HCT116 (cell line): ENCODE measurements at regions not wholly inside any gene's neighbourhood (a gene's known extent, or its start where the extent isn't known, plus 50 kb on each side); places are given as distances from the start of the nearest gene placed in this dataset.

Source experiments
- ATAC-seq: fragments of 200-7000 bp; cut with Tn5 transposase; 2 replicates; pipeline ENCODE4 v1.9.1; 2020; ENCODE audit warnings: mild to moderate bottlenecking, moderate library complexity
- BruUV-seq: library from RNA; stranded (reverse); fragments of 400-500 nt; replicated peaks from 2 replicates; lab custom pipeline; 2021; lab: Mats Ljungman, UMichigan
- CTCF ChIA-PET: fragments of 300-600 bp; sonication (Branson Sonifier 250); formaldehyde crosslinking; loops from one replicate; lab custom pipeline; 2021; ENCODE audit warnings: antibody characterized with exemption; lab: Charles Lee
- POLR2A ChIA-PET: fragments of 300-600, 350-600 bp; sonication (Branson Sonifier 250); formaldehyde crosslinking; loops from one replicate; lab custom pipeline; 2021; ENCODE audit warnings: antibody characterized with exemption; lab: Charles Lee
- RAD21 ChIA-PET, 2 experiments: fragments of 300-600 bp; sonication (Branson Sonifier 250); formaldehyde crosslinking; loops; one replicate each; lab custom pipeline; 2023; ENCODE audit warnings: low total read pairs in 2 of 2; ENCODE audit not compliant: uncharacterized antibody in 2 of 2, unreplicated experiment in 2 of 2, low non-redundant PET in 1 of 2; lab: Charles Lee
- DNase-seq: peaks from one replicate; pipeline ENCODE4 v3.0.0-alpha.2; 2010; ENCODE audit warnings: low read depth, low spot score
- H2AFZ ChIP-seq: fragments of 200-600 bp; shearing (Covaris generic), sonication (generic); 2 replicates; pipeline ENCODE4 v1.6.1; 2017; ENCODE audit warnings: low read depth, mixed run types, mixed read lengths, antibody characterized with exemption, low read length; ENCODE audit not compliant: poor library complexity, severe bottlenecking
- H3K27ac ChIP-seq: 2 replicates; pipeline ENCODE4 v1.5.1; 2012; ENCODE audit warnings: low read depth, low read length
- H3K27me3 ChIP-seq: fragments of 200-600 bp; sonication (generic); 2 replicates; pipeline ENCODE4 v1.6.1; 2016; ENCODE audit warnings: mixed run types, low read length, mixed read lengths; ENCODE audit not compliant: insufficient read depth
- H3K36me3 ChIP-seq, 2 experiments: fragments of 200-500 bp in 1 of 2; fragments of 200-600 bp in 1 of 2; sonication (Bioruptor generic) in 1 of 2; sonication (generic) in 1 of 2; 2 replicates each; pipeline versions ENCODE4 v1.5.1 to v1.6.1; 2014 to 2016; ENCODE audit warnings: low read length in 2 of 2, inconsistent platforms in 1 of 2, mixed read lengths in 1 of 2, mixed run types in 1 of 2; ENCODE audit not compliant: insufficient read depth in 2 of 2, control insufficient read depth in 1 of 2
- H3K4me1 ChIP-seq, 2 experiments: fragments of 200-600 bp in 1 of 2; sonication (generic) in 1 of 2; 2 replicates each; pipeline versions ENCODE4 v1.5.1 to v1.6.1; 2012 to 2017; ENCODE audit warnings: low read length in 2 of 2, inconsistent platforms in 1 of 2, mild to moderate bottlenecking in 1 of 2, mixed read lengths in 1 of 2, mixed run types in 1 of 2, moderate library complexity in 1 of 2; ENCODE audit not compliant: insufficient read depth in 2 of 2, control insufficient read depth in 1 of 2
- H3K4me2 ChIP-seq: fragments of 200-600 bp; sonication (generic); 2 replicates; pipeline ENCODE4 v1.6.1; 2017; ENCODE audit warnings: mixed run types, low read length, mixed read lengths
- H3K4me3 ChIP-seq, 2 experiments: fragments of 200-600 bp in 1 of 2; sonication (generic) in 1 of 2; replicated peaks in 1 of 2; 2 replicates each; pipeline ENCODE4 v1.5.1; 2011 to 2016; ENCODE audit warnings: low read length in 2 of 2, control low read depth in 1 of 2, low read depth in 1 of 2, mild to moderate bottlenecking in 1 of 2, mixed read lengths in 1 of 2, mixed run types in 1 of 2
- H3K79me2 ChIP-seq: fragments of 200-600 bp; sonication (generic); 2 replicates; pipeline ENCODE4 v1.6.1; 2017; ENCODE audit warnings: mild to moderate bottlenecking, mixed run types, low read length, moderate library complexity, mixed read lengths; ENCODE audit not compliant: insufficient read depth
- H3K9ac ChIP-seq: fragments of 200-600 bp; sonication (generic); 2 replicates; pipeline ENCODE4 v1.6.1; 2016; ENCODE audit warnings: low read length, mixed read lengths
- H3K9me2 ChIP-seq: fragments of 200-600 bp; sonication (generic), shearing (Covaris generic); 2 replicates; pipeline ENCODE4 v1.6.1; 2017; ENCODE audit warnings: mixed run types, mild to moderate bottlenecking, moderate library complexity; ENCODE audit not compliant: insufficient read depth
- H3K9me3 ChIP-seq, 2 experiments: fragments of 200-500 bp in 1 of 2; fragments of 200-600 bp in 1 of 2; sonication (Bioruptor generic) in 1 of 2; sonication (generic) in 1 of 2; 2 replicates each; pipeline ENCODE4 v1.6.1; 2014 to 2017; ENCODE audit warnings: low read length in 2 of 2, mixed read lengths in 2 of 2, inconsistent platforms in 1 of 2, low read depth in 1 of 2, mild to moderate bottlenecking in 1 of 2, mixed run types in 1 of 2, moderate library complexity in 1 of 2; ENCODE audit not compliant: control insufficient read depth in 1 of 2, insufficient read depth in 1 of 2
- H4K20me1 ChIP-seq: fragments of 200-600 bp; sonication (generic), shearing (Covaris generic); 2 replicates; pipeline ENCODE4 v1.6.1; 2017; ENCODE audit warnings: mixed run types, mild to moderate bottlenecking, moderate library complexity; ENCODE audit not compliant: insufficient read depth
- CBX3 ChIP-seq: IDR thresholded peaks from 2 replicates; pipeline ENCODE4 v1.6.1; 2012; ENCODE audit warnings: low read depth
- ELF1 ChIP-seq: IDR thresholded peaks from 2 replicates; pipeline ENCODE4 v1.6.1; 2012; ENCODE audit warnings: low read depth, borderline replicate concordance
- FOSL1 ChIP-seq: IDR thresholded peaks from 2 replicates; pipeline ENCODE4 v1.6.1; 2012; ENCODE audit warnings: low read depth
- JUND ChIP-seq: IDR thresholded peaks from 2 replicates; pipeline ENCODE4 v1.6.1; 2012
- POLR2A ChIP-seq: IDR thresholded peaks from 2 replicates; pipeline ENCODE4 v1.7.0; 2011; ENCODE audit warnings: borderline replicate concordance; ENCODE audit not compliant: insufficient read depth, insufficient read length; ENCODE audit errors: extremely low read depth
- RAD21 ChIP-seq: IDR thresholded peaks from 2 replicates; pipeline ENCODE4 v1.6.1; 2012; ENCODE audit warnings: low read depth, mild to moderate bottlenecking
- SIN3A ChIP-seq: IDR thresholded peaks from 2 replicates; pipeline ENCODE4 v1.6.1; 2012; ENCODE audit warnings: low read depth
- SRF ChIP-seq: IDR thresholded peaks from 2 replicates; pipeline ENCODE4 v1.6.1; 2012; ENCODE audit warnings: low read depth
- TCF7L2 ChIP-seq: IDR thresholded peaks from 2 replicates; pipeline ENCODE4 v1.7.0; 2011; ENCODE audit warnings: borderline replicate concordance, inconsistent platforms; ENCODE audit not compliant: insufficient read depth, insufficient read length; ENCODE audit errors: extremely low read depth
- ZFX ChIP-seq: fragments of 450-650 bp; IDR thresholded peaks from 2 replicates; pipeline ENCODE4 v1.6.1; 2017
- ZNF274 ChIP-seq: fragments of 200-500 bp; sonication (Bioruptor generic); IDR thresholded peaks from 2 replicates; pipeline ENCODE4 v1.6.1; 2014; ENCODE audit warnings: mild to moderate bottlenecking, low read depth, low read length, inconsistent platforms
- intact Hi-C: fragments of 100-400 bp; cut with micrococcal nuclease; formaldehyde crosslinking; loops from 2 replicates; pipeline ENCODE4 v1.10.0; 2022
- TF ChIP-seq, protein P1 (sequence below): IDR thresholded peaks from 2 replicates; pipeline ENCODE4 v1.6.1; 2012; ENCODE audit warnings: low read depth
- TF ChIP-seq, protein P2 (sequence below), 3 experiments: fragments of 200-600 bp in 1 of 3; sonication (generic) in 1 of 3; IDR thresholded peaks in 2 of 3; conservative IDR thresholded peaks in 1 of 3; 2 replicates each; pipeline ENCODE4 v1.5.1; 2012 to 2017; ENCODE audit warnings: low read depth in 2 of 3, low read length in 2 of 3, antibody characterized with exemption in 1 of 3, borderline replicate concordance in 1 of 3, control low read depth in 1 of 3, mild to moderate bottlenecking in 1 of 3, mixed read lengths in 1 of 3, mixed run types in 1 of 3, moderate library complexity in 1 of 3; ENCODE audit not compliant: insufficient read depth in 1 of 3

DNA sequence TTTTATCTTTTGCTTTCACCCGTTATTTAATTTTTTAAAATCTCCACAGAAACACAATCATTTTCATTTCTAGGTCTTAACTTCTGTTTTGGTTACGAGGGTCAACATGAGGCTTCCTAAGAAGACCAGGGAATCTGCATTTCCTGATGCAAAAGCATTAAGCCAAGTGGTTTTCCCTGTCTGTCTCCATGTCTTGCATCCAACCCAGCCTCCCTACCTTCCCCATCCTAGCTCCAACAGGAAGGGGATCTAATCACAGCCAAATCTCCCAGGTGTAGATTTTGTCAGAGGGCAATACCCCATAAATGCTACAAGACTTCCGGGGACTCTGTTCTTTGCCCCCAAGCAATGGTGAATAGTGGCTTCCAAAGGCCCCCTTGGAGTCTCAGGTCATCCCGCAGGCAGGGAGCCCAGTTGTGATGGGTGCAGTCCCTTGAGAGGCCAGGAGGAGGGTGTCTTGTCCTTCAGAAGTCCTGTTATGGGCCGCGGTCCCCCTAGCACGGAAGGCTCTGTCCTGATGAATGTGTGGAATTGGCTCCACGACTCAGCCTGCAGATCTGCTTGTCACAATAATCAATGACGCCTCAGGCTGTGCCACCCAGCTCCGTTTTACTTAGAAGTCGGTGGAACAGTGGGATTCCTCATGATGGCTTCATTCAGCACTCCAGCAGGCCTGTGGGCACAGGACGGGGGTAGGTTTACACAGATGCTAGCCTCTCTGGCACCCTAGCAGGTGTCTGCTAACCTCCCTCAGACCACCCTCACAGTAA, 141.1 kb downstream of the RGS9 start:
- peak; percentile 99 for ATAC-seq

DNA sequence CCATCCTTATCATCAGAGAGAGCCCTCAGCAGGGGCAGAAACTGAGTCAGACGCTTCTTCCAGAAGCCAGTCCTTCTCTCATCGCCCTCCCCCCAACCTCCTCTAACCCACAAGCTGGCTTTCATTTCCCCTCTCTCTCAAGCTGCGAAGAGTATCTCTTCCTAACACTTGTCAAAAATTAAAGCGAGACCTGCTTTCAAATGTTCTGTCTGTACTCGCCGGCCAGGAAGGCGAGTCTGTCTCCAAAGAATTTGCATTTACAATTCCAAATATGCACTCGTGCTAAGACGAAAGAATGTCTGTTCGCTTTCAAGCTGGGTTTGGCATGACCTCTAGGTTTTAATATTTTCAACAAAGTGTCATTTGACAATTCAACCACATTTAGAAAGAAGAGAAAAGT, 140.4 kb downstream of the RGS9 start:
- Histone ChIP-seq H3K36me3 (no peaks in the 10 kb centered on the region), H3K27ac (no peak overlapping the region), H4K20me1 (no peaks in the 10 kb centered on the region), H2AFZ (no peak overlapping the region), H3K9ac (no peak overlapping the region)
- BruUV-seq, result no TSS peak
- no peak for ATAC-seq
- POLR2A ChIA-PET, result no interaction called here
- TF ChIP-seq ZNF274 (no peak), CBX3 (no peak), TCF7L2 (no peak), POLR2A (no peak), SIN3A (no peak), SRF (no peak), ELF1 (no peak), FOSL1 (no peak), JUND (no peak), ZFX (no peak)
- TF ChIP-seq, protein P1, sequence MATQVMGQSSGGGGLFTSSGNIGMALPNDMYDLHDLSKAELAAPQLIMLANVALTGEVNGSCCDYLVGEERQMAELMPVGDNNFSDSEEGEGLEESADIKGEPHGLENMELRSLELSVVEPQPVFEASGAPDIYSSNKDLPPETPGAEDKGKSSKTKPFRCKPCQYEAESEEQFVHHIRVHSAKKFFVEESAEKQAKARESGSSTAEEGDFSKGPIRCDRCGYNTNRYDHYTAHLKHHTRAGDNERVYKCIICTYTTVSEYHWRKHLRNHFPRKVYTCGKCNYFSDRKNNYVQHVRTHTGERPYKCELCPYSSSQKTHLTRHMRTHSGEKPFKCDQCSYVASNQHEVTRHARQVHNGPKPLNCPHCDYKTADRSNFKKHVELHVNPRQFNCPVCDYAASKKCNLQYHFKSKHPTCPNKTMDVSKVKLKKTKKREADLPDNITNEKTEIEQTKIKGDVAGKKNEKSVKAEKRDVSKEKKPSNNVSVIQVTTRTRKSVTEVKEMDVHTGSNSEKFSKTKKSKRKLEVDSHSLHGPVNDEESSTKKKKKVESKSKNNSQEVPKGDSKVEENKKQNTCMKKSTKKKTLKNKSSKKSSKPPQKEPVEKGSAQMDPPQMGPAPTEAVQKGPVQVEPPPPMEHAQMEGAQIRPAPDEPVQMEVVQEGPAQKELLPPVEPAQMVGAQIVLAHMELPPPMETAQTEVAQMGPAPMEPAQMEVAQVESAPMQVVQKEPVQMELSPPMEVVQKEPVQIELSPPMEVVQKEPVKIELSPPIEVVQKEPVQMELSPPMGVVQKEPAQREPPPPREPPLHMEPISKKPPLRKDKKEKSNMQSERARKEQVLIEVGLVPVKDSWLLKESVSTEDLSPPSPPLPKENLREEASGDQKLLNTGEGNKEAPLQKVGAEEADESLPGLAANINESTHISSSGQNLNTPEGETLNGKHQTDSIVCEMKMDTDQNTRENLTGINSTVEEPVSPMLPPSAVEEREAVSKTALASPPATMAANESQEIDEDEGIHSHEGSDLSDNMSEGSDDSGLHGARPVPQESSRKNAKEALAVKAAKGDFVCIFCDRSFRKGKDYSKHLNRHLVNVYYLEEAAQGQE, result no peak
- TF ChIP-seq, all 23 proteins: peak for 0
- ChIA-PET CTCF (interaction anchor here (0.7 to 1.9 kb wide), 6 partner anchors 12 to 887 kb away, joined by 3 to 13 read pairs (median 6); no protein-coding TSS in a partner anchor), RAD21 (no interaction called here)
- Histone ChIP-seq H3K4me1 (no peaks in the 10 kb centered on the region; a peak in 1 of 4 replicates), H3K9me3 (no peaks in the 10 kb centered on the region), H3K79me2 (no peaks in the 10 kb centered on the region), H3K27me3 (no peaks in the 10 kb centered on the region), H3K9me2 (no peaks in the 10 kb centered on the region), H3K4me2 (no peak overlapping the region), H3K4me3 (no peak overlapping the region)
- intact Hi-C loops, result loop anchor here (5.0 kb wide), 1 partner anchor 515 kb away; no protein-coding TSS in a partner anchor
- DNase-seq, result no peak

More for the DNA sequence above, 141.1 kb downstream of the RGS9 start:
- H3K36me3 ChIP-seq, result no peaks in the 10 kb centered on the region
- no peak overlapping the region for H3K4me3 ChIP-seq
- peak; percentile 57 for DNase-seq
- no peaks in the 10 kb centered on the region for H3K27me3 ChIP-seq
- no peaks in the 10 kb centered on the region; a peak in 1 of 4 replicates for H3K4me1 ChIP-seq
- H3K4me2 ChIP-seq, result no peak overlapping the region
- peak overlapping the region; percentile 51 for H2AFZ ChIP-seq
- RAD21 ChIA-PET, result no interaction called here
- no TSS peak for BruUV-seq
- no peaks in the 10 kb centered on the region for H3K9me3 ChIP-seq
- H3K27ac ChIP-seq, result no peak overlapping the region
- CTCF ChIA-PET, result interaction anchor here (0.7 to 1.9 kb wide), 5 partner anchors 12 to 887 kb away, joined by 3 to 13 read pairs (median 7); no protein-coding TSS in a partner anchor
- H3K9me2 ChIP-seq, result no peaks in the 10 kb centered on the region
- TF ChIP-seq RAD21 (peak; percentile 90), TCF7L2 (no peak)
- TF ChIP-seq, protein P2, sequence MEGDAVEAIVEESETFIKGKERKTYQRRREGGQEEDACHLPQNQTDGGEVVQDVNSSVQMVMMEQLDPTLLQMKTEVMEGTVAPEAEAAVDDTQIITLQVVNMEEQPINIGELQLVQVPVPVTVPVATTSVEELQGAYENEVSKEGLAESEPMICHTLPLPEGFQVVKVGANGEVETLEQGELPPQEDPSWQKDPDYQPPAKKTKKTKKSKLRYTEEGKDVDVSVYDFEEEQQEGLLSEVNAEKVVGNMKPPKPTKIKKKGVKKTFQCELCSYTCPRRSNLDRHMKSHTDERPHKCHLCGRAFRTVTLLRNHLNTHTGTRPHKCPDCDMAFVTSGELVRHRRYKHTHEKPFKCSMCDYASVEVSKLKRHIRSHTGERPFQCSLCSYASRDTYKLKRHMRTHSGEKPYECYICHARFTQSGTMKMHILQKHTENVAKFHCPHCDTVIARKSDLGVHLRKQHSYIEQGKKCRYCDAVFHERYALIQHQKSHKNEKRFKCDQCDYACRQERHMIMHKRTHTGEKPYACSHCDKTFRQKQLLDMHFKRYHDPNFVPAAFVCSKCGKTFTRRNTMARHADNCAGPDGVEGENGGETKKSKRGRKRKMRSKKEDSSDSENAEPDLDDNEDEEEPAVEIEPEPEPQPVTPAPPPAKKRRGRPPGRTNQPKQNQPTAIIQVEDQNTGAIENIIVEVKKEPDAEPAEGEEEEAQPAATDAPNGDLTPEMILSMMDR (IDR thresholded peaks at IDR 0.05 in 2 of 3, conservative IDR thresholded peaks at IDR 0.05 in 1 of 3; ENCODE audit: borderline replicate concordance in 1 of 3, insufficient read depth in 1 of 3, low read depth in 2 of 3, low read length in 2 of 3), result peak; percentile 59 to 94 (median 91); a peak in 5 of 6 replicates
- intact Hi-C loops, result loop anchor here (1.0 to 5.0 kb wide), 4 partner anchors 278 to 887 kb away; no protein-coding TSS in a partner anchor
- POLR2A ChIA-PET, result no interaction called here
- H4K20me1 ChIP-seq, result no peaks in the 10 kb centered on the region
- no peak overlapping the region for H3K9ac ChIP-seq
- no peaks in the 10 kb centered on the region for H3K79me2 ChIP-seq
